IMR-90 (cell line): ENCODE measurements at regions not wholly inside any gene's neighbourhood (a gene's known extent, or its start where the extent isn't known, plus 50 kb on each side); places are given as distances from the start of the nearest gene placed in this dataset.

Experiments
- ATAC-seq: fragments of 200-7000 bp; cut with Tn5 transposase; 2 replicates; pipeline ENCODE4 v1.9.1; 2020; ENCODE audit warnings: low read depth, mild to moderate bottlenecking, moderate library complexity
- BruUV-seq: library from RNA; stranded (reverse); fragments of 400-500 nt; replicated peaks from 2 replicates; lab custom pipeline; 2021; lab: Mats Ljungman, UMichigan
- CTCF ChIA-PET: fragments of 300-600 bp; formaldehyde crosslinking; extraction: SDS; loops from one replicate; lab custom pipeline; 2021; ENCODE audit warnings: antibody characterized with exemption; lab: Yijun Ruan, JAX
- POLR2A ChIA-PET: fragments of 300-600 bp; sonication (Branson Sonifier 250); formaldehyde crosslinking; loops from one replicate; lab custom pipeline; 2022; ENCODE audit warnings: antibody characterized with exemption; ENCODE audit not compliant: unreplicated experiment; lab: Charles Lee
- DNase-seq: peaks from one replicate; pipeline ENCODE4 v3.0.0; 2013
- H2AFZ ChIP-seq: replicated peaks from 2 replicates; pipeline ENCODE3; 2013; ENCODE audit warnings: low read length, mild to moderate bottlenecking; ENCODE audit not compliant: poor library complexity
- H2AK5ac ChIP-seq: 2 replicates; pipeline ENCODE4 v1.6.1; 2013; ENCODE audit warnings: low read depth, low read length, inconsistent platforms
- H2AK9ac ChIP-seq: replicated peaks from 2 replicates; pipeline ENCODE3; 2013; ENCODE audit warnings: mild to moderate bottlenecking, low read depth, low read length, moderate library complexity; ENCODE audit not compliant: poor library complexity
- H2BK120ac ChIP-seq: 2 replicates; pipeline ENCODE4 v1.6.1; 2013; ENCODE audit warnings: low read depth, low read length, inconsistent platforms
- H2BK15ac ChIP-seq: 3 replicates; pipeline ENCODE4 v1.6.1; 2013; ENCODE audit warnings: low read depth, low read length, inconsistent platforms
- H2BK20ac ChIP-seq: 2 replicates; pipeline ENCODE4 v1.6.1; 2013; ENCODE audit warnings: low read depth, mild to moderate bottlenecking, inconsistent platforms, low read length, moderate library complexity
- H2BK5ac ChIP-seq: 2 replicates; pipeline ENCODE4 v1.6.1; 2013; ENCODE audit warnings: mild to moderate bottlenecking, low read depth, low read length, inconsistent platforms; ENCODE audit not compliant: poor library complexity, severe bottlenecking
- H3K14ac ChIP-seq: replicated peaks from 2 replicates; pipeline ENCODE4 v1.6.1; 2013; ENCODE audit warnings: low read depth, low read length, inconsistent platforms
- H3K18ac ChIP-seq: 2 replicates; pipeline ENCODE4 v1.6.1; 2013; ENCODE audit warnings: low read depth, low read length, control low read depth
- H3K23ac ChIP-seq: 2 replicates; pipeline ENCODE4 v1.6.1; 2013; ENCODE audit warnings: low read depth, low read length, inconsistent platforms
- H3K27ac ChIP-seq: 2 replicates; pipeline ENCODE4 v1.5.1; 2013; ENCODE audit warnings: mild to moderate bottlenecking, control low read depth, low read length; ENCODE audit not compliant: insufficient read depth
- H3K27me3 ChIP-seq: 2 replicates; pipeline ENCODE4 v1.6.1; 2013; ENCODE audit warnings: low read length; ENCODE audit not compliant: control insufficient read depth, insufficient read depth
- H3K36me3 ChIP-seq: 2 replicates; pipeline ENCODE4 v1.6.1; 2013; ENCODE audit warnings: low read length, mixed read lengths; ENCODE audit not compliant: control insufficient read depth, insufficient read depth
- H3K4ac ChIP-seq: 2 replicates; pipeline ENCODE4 v1.6.1; 2013; ENCODE audit warnings: low read depth, low read length, inconsistent platforms
- H3K4me1 ChIP-seq: 2 replicates; pipeline ENCODE4 v1.6.1; 2013; ENCODE audit warnings: low read length, mixed read lengths; ENCODE audit not compliant: control insufficient read depth, insufficient read depth
- H3K4me2 ChIP-seq: 2 replicates; pipeline ENCODE4 v1.6.1; 2013; ENCODE audit warnings: low read depth, mild to moderate bottlenecking, control low read depth, low read length, moderate library complexity
- H3K4me3 ChIP-seq: 2 replicates; pipeline ENCODE4 v1.5.1; 2013; ENCODE audit warnings: low read depth, mild to moderate bottlenecking, control low read depth, low read length, moderate library complexity; ENCODE audit not compliant: insufficient read depth
- H3K56ac ChIP-seq: 2 replicates; pipeline ENCODE4 v1.6.1; 2013; ENCODE audit warnings: low read length, inconsistent platforms; ENCODE audit not compliant: insufficient read depth; ENCODE audit errors: extremely low read depth
- H3K79me1 ChIP-seq, 2 experiments: 2 replicates each; pipeline ENCODE4 v1.6.1; 2013; ENCODE audit warnings: low read length in 2 of 2, inconsistent platforms in 1 of 2, low read depth in 1 of 2
- H3K9ac ChIP-seq: 2 replicates; pipeline ENCODE4 v1.6.1; 2013; ENCODE audit warnings: low read depth, low read length, control low read depth
- H3K9me1 ChIP-seq: 2 replicates; pipeline ENCODE4 v1.6.1; 2013; ENCODE audit warnings: low read length, inconsistent platforms; ENCODE audit not compliant: insufficient read depth
- H3K9me3 ChIP-seq: 2 replicates; pipeline ENCODE4 v1.6.1; 2013; ENCODE audit warnings: low read length; ENCODE audit not compliant: control insufficient read depth, insufficient read depth
- H4K20me1 ChIP-seq: 2 replicates; pipeline ENCODE4 v1.6.1; 2013; ENCODE audit warnings: low read length, inconsistent platforms; ENCODE audit not compliant: insufficient read depth
- H4K5ac ChIP-seq: 2 replicates; pipeline ENCODE4 v1.6.1; 2013; ENCODE audit warnings: mild to moderate bottlenecking, low read depth, low read length, control low read depth
- H4K8ac ChIP-seq, 2 experiments: 2 replicates each; pipeline ENCODE4 v1.6.1; 2013; ENCODE audit warnings: low read depth in 2 of 2, low read length in 2 of 2, control low read depth in 1 of 2, inconsistent platforms in 1 of 2
- H4K91ac ChIP-seq: 2 replicates; pipeline ENCODE4 v1.6.1; 2013; ENCODE audit warnings: low read depth, low read length, inconsistent platforms; ENCODE audit not compliant: insufficient read depth
- BHLHE40 ChIP-seq: fragments of 150-350 bp; IDR thresholded peaks from 2 replicates; pipeline ENCODE4 v1.6.1; 2016; ENCODE audit warnings: mild to moderate bottlenecking, low read depth, low read length
- CEBPB ChIP-seq: IDR thresholded peaks from 2 replicates; pipeline ENCODE4 v1.6.1; 2012; ENCODE audit warnings: low read depth, low read length, improper control_type of control experiment
- CHD1 ChIP-seq: IDR thresholded peaks from 2 replicates; pipeline ENCODE4 v1.6.1; 2012; ENCODE audit warnings: low read depth, low read length, improper control_type of control experiment
- CTCF ChIP-seq: conservative IDR thresholded peaks from 2 replicates; pipeline ENCODE4 v1.5.1; 2012; ENCODE audit warnings: mild to moderate bottlenecking, low read depth, low read length, improper control_type of control experiment
- FOS ChIP-seq: fragments of 150-350 bp; IDR thresholded peaks from 2 replicates; pipeline ENCODE4 v1.6.1; 2016; ENCODE audit warnings: low read depth, low read length
- MAFK ChIP-seq: IDR thresholded peaks from 2 replicates; pipeline ENCODE4 v1.6.1; 2012; ENCODE audit warnings: low read depth, low read length, improper control_type of control experiment
- MAZ ChIP-seq: IDR thresholded peaks from 2 replicates; pipeline ENCODE4 v1.6.1; 2012; ENCODE audit warnings: low read depth, mild to moderate bottlenecking, low read length, improper control_type of control experiment, moderate library complexity, borderline replicate concordance
- NFE2L2 ChIP-seq: fragments of 150-350 bp; IDR thresholded peaks from 2 replicates; pipeline ENCODE4 v1.6.1; 2016; ENCODE audit warnings: low read depth, mild to moderate bottlenecking, low read length
- POLR2A ChIP-seq: IDR thresholded peaks from 2 replicates; pipeline ENCODE4 v1.6.1; 2012; ENCODE audit warnings: mild to moderate bottlenecking, low read depth, low read length
- RAD21 ChIP-seq: IDR thresholded peaks from 2 replicates; pipeline ENCODE4 v1.6.1; 2012; ENCODE audit warnings: low read length, improper control_type of control experiment
- RCOR1 ChIP-seq: IDR thresholded peaks from 2 replicates; pipeline ENCODE4 v1.6.1; 2012; ENCODE audit warnings: mild to moderate bottlenecking, low read length, improper control_type of control experiment; ENCODE audit not compliant: insufficient replicate concordance
- RFX5 ChIP-seq: IDR thresholded peaks from 2 replicates; pipeline ENCODE4 v1.8.0; 2012; ENCODE audit warnings: low read depth, mild to moderate bottlenecking, low read length, moderate library complexity
- SMC3 ChIP-seq: fragments of 150-350 bp; IDR thresholded peaks from 2 replicates; pipeline ENCODE4 v1.6.1; 2016; ENCODE audit warnings: low read depth, mild to moderate bottlenecking, antibody characterized with exemption, low read length, moderate library complexity
- WGBS, 2 experiments: methylation state at CpG; one replicate each; pipeline versions ENCODE4 v1.1.5 to v1.1.7; 2013; ENCODE audit warnings: missing lambda C conversion rate in 2 of 2; ENCODE audit not compliant: insufficient read length in 1 of 2; ENCODE audit errors: extremely low coverage in 2 of 2; 5-methylcytosine and 5-hydroxymethylcytosine counted together
- dilution Hi-C: fragments of 300-500 bp; cut with HindIII; formaldehyde crosslinking; loops from one replicate; pipeline ENCODE4 v1.14.3; 2018; ENCODE audit warnings: low sequenced_read_pairs; ENCODE audit not compliant: unreplicated experiment
- in situ Hi-C: fragments of 300-500 bp; cut with MboI; formaldehyde crosslinking; loops from 3 replicates; pipeline ENCODE4 v1.14.3; 2019; ENCODE audit warnings: low sequenced_read_pairs, inconsistent platforms, mixed read lengths
- intact Hi-C: fragments of 100-400 bp; cut with micrococcal nuclease; formaldehyde crosslinking; loops from 2 replicates; pipeline ENCODE4 v1.10.0; 2022
- TF ChIP-seq, protein P1 (sequence below): fragments of 150-350 bp; IDR thresholded peaks from 2 replicates; pipeline ENCODE4 v1.6.1; 2016; ENCODE audit warnings: low read depth, mild to moderate bottlenecking, low read length, moderate library complexity, borderline replicate concordance
- TF ChIP-seq, protein P2 (sequence below): fragments of 150-350 bp; IDR thresholded peaks from 2 replicates; pipeline ENCODE4 v1.6.1; 2017; ENCODE audit warnings: mild to moderate bottlenecking, antibody characterized with exemption, low read length, low read depth

- H3K36me3 ChIP-seq = no peaks in the 10 kb centered on the region
- H3K4me1 ChIP-seq = peaks cover 1% of the 10 kb centered on the region; the same call in 1 of the 2 replicates
- H2BK20ac ChIP-seq = no peak overlapping the region
- intact Hi-C loops (no loop called here), in situ Hi-C loops (no loop called here), dilution Hi-C loops (no loop called here)
- H3K9me1 ChIP-seq = no peaks in the 10 kb centered on the region
- no peak overlapping the region for H3K23ac ChIP-seq
- no peak overlapping the region for H3K18ac ChIP-seq
- no peak overlapping the region for H2AK9ac ChIP-seq
- no peak overlapping the region for H4K8ac ChIP-seq
- H3K4me3 ChIP-seq = no peak overlapping the region
- no peak overlapping the region for H3K27ac ChIP-seq
- ChIA-PET CTCF (no interaction called here), POLR2A (no interaction called here)
- BruUV-seq = no TSS peak
- H2AK5ac ChIP-seq = no peak overlapping the region
- no peak overlapping the region for H3K14ac ChIP-seq
- no peak for DNase-seq
- no peak overlapping the region for H3K4me2 ChIP-seq
- H3K56ac ChIP-seq = no peak overlapping the region
- H3K27me3 ChIP-seq = no peaks in the 10 kb centered on the region
- no peak overlapping the region for H4K5ac ChIP-seq
- H3K9ac ChIP-seq = no peak overlapping the region
- no peak overlapping the region for H2BK5ac ChIP-seq
- no peaks in the 10 kb centered on the region for H4K20me1 ChIP-seq
- no peak overlapping the region for H3K4ac ChIP-seq
- no peaks in the 10 kb centered on the region for H3K9me3 ChIP-seq
- WGBS, 2 experiments = 80% methylated on average over 1 of the region's 2 CpGs; no CpG with 5 or more reads in 1 of the 2 experiments
- H3K79me1 ChIP-seq = no peaks in the 10 kb centered on the region
- no peak overlapping the region for H2AFZ ChIP-seq
- no peak for ATAC-seq
- H2BK120ac ChIP-seq = no peak overlapping the region
- H2BK15ac ChIP-seq = no peak overlapping the region
- no peak for TF ChIP-seq SMC3
- no peak for TF ChIP-seq BHLHE40
- TF ChIP-seq MAFK = no peak
- TF ChIP-seq CTCF = no peak
- no peak for TF ChIP-seq POLR2A
- TF ChIP-seq CEBPB = no peak
- no peak for TF ChIP-seq MAZ
- TF ChIP-seq CHD1 = no peak
- no peak for TF ChIP-seq NFE2L2
- TF ChIP-seq, protein P1, sequence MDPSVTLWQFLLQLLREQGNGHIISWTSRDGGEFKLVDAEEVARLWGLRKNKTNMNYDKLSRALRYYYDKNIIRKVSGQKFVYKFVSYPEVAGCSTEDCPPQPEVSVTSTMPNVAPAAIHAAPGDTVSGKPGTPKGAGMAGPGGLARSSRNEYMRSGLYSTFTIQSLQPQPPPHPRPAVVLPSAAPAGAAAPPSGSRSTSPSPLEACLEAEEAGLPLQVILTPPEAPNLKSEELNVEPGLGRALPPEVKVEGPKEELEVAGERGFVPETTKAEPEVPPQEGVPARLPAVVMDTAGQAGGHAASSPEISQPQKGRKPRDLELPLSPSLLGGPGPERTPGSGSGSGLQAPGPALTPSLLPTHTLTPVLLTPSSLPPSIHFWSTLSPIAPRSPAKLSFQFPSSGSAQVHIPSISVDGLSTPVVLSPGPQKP = no peak
- no peak for TF ChIP-seq RAD21
- TF ChIP-seq RCOR1 = no peak
- TF ChIP-seq FOS = no peak
- TF ChIP-seq, protein P2, sequence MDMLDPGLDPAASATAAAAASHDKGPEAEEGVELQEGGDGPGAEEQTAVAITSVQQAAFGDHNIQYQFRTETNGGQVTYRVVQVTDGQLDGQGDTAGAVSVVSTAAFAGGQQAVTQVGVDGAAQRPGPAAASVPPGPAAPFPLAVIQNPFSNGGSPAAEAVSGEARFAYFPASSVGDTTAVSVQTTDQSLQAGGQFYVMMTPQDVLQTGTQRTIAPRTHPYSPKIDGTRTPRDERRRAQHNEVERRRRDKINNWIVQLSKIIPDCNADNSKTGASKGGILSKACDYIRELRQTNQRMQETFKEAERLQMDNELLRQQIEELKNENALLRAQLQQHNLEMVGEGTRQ = no peak
- TF ChIP-seq RFX5 = no peak
- no peak overlapping the region for H4K91ac ChIP-seq
These were observed 299.2 kb downstream of the LTN1 start for GRCh38 chr21:28693476-28693875.
